Fibroblast of lung (primary cell): ENCODE measurements at regions not wholly inside any gene's neighbourhood (a gene's known extent, or its start where the extent isn't known, plus 50 kb on each side); places are given as distances from the start of the nearest gene placed in this dataset.

Experiments
- DNase-seq, 2 donors: peaks; one replicate each; pipeline versions ENCODE4 v3.0.0 to v3.0.0-alpha.2; 2010; ENCODE audit warnings: low read depth in 2 of 2
- H2AFZ ChIP-seq: 2 replicates; pipeline ENCODE4 v1.5.1; 2012; ENCODE audit warnings: low read length, control low read depth, inconsistent platforms
- H3K27ac ChIP-seq: 2 replicates; pipeline ENCODE4 v1.5.1; 2011; ENCODE audit warnings: low read length, control low read depth; ENCODE audit not compliant: insufficient read depth
- H3K27me3 ChIP-seq: 2 replicates; pipeline ENCODE4 v1.5.1; 2011; ENCODE audit warnings: mild to moderate bottlenecking, low read length; ENCODE audit not compliant: control insufficient read depth, insufficient read depth
- H3K36me3 ChIP-seq: 2 replicates; pipeline ENCODE4 v1.5.1; 2011; ENCODE audit warnings: low read length; ENCODE audit not compliant: control insufficient read depth, insufficient read depth
- H3K4me1 ChIP-seq: 2 replicates; pipeline ENCODE4 v1.5.1; 2011; ENCODE audit warnings: low read length; ENCODE audit not compliant: control insufficient read depth, insufficient read depth; ENCODE audit errors: extremely low read depth
- H3K4me2 ChIP-seq: 2 replicates; pipeline ENCODE4 v1.5.1; 2011; ENCODE audit warnings: low read length, control low read depth; ENCODE audit not compliant: insufficient read depth; ENCODE audit errors: extremely low read depth
- H3K4me3 ChIP-seq, 4 experiments: fragments of 200-600 bp in 1 of 4; sonication (generic) in 1 of 4; replicated peaks in 1 of 4; 2 replicates each; pipeline ENCODE4 v1.5.1; 2011 to 2016; ENCODE audit warnings: low read length in 4 of 4, low read depth in 3 of 4, mild to moderate bottlenecking in 3 of 4, control low read depth in 2 of 4, inconsistent platforms in 1 of 4, mixed read lengths in 1 of 4; ENCODE audit not compliant: insufficient read depth in 1 of 4; ENCODE audit errors: control extremely low read depth in 1 of 4
- H3K79me2 ChIP-seq: 2 replicates; pipeline ENCODE4 v1.5.1; 2012; ENCODE audit warnings: mild to moderate bottlenecking, low read length, inconsistent platforms; ENCODE audit not compliant: control insufficient read depth, insufficient read depth
- H3K9ac ChIP-seq: 2 replicates; pipeline ENCODE4 v1.5.1; 2011; ENCODE audit warnings: mild to moderate bottlenecking, low read length, control low read depth; ENCODE audit not compliant: insufficient read depth
- H3K9me3 ChIP-seq: 2 replicates; pipeline ENCODE4 v1.5.1; 2012; ENCODE audit warnings: low read depth, low read length; ENCODE audit not compliant: control insufficient read depth, insufficient read depth
- H4K20me1 ChIP-seq: 2 replicates; pipeline ENCODE4 v1.5.1; 2011; ENCODE audit warnings: low read length; ENCODE audit not compliant: control insufficient read depth, insufficient read depth; ENCODE audit errors: extremely low read depth
- EZH2 ChIP-seq: IDR thresholded peaks from 2 replicates; pipeline ENCODE4 v1.5.1; 2012; ENCODE audit warnings: low read length, control low read depth, mild to moderate bottlenecking; ENCODE audit errors: missing control alignments
- TF ChIP-seq, protein P1 (sequence below), 2 donors: IDR thresholded peaks in 1 of 2; conservative IDR thresholded peaks in 1 of 2; 1 replicate in 1 of 2; 2 replicates in 1 of 2; pipeline ENCODE4 v1.5.1; 2011 to 2012; ENCODE audit warnings: low read length in 2 of 2, control low read depth in 1 of 2, inconsistent platforms in 1 of 2, low read depth in 1 of 2, mild to moderate bottlenecking in 1 of 2

DNA sequence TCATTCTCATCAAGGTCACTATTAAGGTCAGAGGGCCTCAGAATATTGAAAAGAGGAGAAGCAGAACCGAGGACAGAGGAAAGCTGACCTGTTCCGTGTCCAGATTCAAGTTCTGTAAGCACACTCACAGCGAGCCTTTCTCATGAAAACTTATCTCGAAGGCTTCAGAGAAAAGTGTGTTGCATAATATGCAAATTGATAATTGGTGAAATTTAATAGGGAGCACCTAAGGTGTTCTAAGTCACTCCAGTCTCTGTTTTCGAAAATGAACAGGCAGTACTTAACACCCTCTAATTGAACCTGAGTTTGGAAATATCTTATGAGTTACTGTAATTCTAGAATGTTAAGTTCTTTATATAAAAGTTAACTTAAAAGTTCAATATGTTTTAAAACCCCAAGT, 181.2 kb upstream of the PDE10A start:
- Histone ChIP-seq H3K36me3 (no peaks in the 10 kb centered on the region), H3K27ac (no peak overlapping the region), H3K4me1 (no peaks in the 10 kb centered on the region), H3K9me3 (no peaks in the 10 kb centered on the region), H3K9ac (no peak overlapping the region), H3K4me2 (no peak overlapping the region), H4K20me1 (no peaks in the 10 kb centered on the region), H2AFZ (no peak overlapping the region), H3K4me3 (no peak overlapping the region), H3K79me2 (no peaks in the 10 kb centered on the region), H3K27me3 (no peaks in the 10 kb centered on the region)
- TF ChIP-seq EZH2, result no peak
- TF ChIP-seq, protein P1, sequence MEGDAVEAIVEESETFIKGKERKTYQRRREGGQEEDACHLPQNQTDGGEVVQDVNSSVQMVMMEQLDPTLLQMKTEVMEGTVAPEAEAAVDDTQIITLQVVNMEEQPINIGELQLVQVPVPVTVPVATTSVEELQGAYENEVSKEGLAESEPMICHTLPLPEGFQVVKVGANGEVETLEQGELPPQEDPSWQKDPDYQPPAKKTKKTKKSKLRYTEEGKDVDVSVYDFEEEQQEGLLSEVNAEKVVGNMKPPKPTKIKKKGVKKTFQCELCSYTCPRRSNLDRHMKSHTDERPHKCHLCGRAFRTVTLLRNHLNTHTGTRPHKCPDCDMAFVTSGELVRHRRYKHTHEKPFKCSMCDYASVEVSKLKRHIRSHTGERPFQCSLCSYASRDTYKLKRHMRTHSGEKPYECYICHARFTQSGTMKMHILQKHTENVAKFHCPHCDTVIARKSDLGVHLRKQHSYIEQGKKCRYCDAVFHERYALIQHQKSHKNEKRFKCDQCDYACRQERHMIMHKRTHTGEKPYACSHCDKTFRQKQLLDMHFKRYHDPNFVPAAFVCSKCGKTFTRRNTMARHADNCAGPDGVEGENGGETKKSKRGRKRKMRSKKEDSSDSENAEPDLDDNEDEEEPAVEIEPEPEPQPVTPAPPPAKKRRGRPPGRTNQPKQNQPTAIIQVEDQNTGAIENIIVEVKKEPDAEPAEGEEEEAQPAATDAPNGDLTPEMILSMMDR (conservative IDR thresholded peaks at IDR 0.05 in 1 of 2, IDR thresholded peaks at IDR 0.05 in 1 of 2; ENCODE audit: low read depth in 1 of 2, low read length in 2 of 2), result no peak
- no peak for DNase-seq

DNA sequence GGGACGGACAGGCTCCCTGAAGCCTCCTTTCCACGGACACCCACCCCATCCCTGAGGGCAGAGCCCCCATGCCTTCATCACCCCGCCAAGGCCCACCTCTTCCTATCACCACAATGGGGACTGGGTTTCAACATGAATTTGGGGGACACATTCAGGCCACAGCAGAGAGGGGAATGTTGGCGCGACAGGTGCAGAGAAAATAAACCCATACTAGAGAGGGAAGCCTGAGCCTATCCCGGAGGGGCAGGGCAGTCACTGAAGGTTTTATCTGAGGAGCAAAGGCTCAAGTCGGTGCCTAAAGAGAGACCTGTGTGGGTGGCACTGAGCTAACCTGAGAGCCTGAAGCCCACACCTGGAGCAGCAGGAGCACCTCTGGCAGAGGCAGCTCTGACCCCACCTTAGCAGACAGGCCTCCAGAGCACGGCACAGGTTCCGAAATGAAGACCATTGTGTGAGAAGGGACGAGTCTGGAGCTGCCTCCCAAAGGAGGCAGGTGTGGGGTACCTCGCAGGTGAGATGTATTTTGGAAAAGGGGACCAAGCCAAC, 180.6 kb upstream of the PDE10A start:
- no peaks in the 10 kb centered on the region for H3K9me3 ChIP-seq
- no peak overlapping the region for H3K27ac ChIP-seq
- no peak overlapping the region for H2AFZ ChIP-seq
- H3K79me2 ChIP-seq, result no peaks in the 10 kb centered on the region
- no peak overlapping the region for H3K4me2 ChIP-seq
- H3K4me1 ChIP-seq, result no peaks in the 10 kb centered on the region
- no peak for DNase-seq
- H3K27me3 ChIP-seq, result no peaks in the 10 kb centered on the region
- no peaks in the 10 kb centered on the region for H4K20me1 ChIP-seq
- TF ChIP-seq, protein P1 (conservative IDR thresholded peaks at IDR 0.05 in 1 of 2, IDR thresholded peaks at IDR 0.05 in 1 of 2; ENCODE audit: low read depth in 1 of 2, low read length in 2 of 2), result no peak
- no peak for TF ChIP-seq EZH2
- no peak overlapping the region for H3K9ac ChIP-seq
- no peaks in the 10 kb centered on the region for H3K36me3 ChIP-seq
- H3K4me3 ChIP-seq, result no peak overlapping the region

DNA sequence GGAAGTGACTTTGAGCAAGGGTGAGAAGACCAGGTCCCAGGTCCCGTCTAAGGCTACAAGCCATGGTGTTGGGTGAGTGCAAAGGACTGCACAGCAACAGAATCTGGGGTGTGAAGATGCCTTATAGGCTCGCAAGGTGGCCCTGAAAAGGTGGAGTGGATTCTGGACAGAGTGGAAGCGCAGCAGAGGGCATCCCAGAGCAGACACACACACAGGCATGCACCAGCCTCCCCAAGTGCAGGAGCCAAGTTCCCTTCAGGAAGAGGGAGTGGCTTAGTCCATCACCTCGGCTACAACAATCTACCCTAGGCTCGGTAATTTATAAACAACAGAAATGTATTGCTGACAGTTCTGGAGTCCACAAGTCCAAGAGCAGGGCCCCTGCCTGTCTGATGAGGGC, 180.1 kb upstream of the PDE10A start:
- Histone ChIP-seq H3K36me3 (no peaks in the 10 kb centered on the region), H4K20me1 (no peaks in the 10 kb centered on the region), H3K9ac (no peak overlapping the region), H3K4me1 (no peaks in the 10 kb centered on the region), H3K27ac (no peak overlapping the region), H3K79me2 (no peaks in the 10 kb centered on the region), H3K4me3 (no peak overlapping the region), H3K4me2 (no peak overlapping the region), H2AFZ (no peak overlapping the region), H3K9me3 (no peaks in the 10 kb centered on the region), H3K27me3 (no peaks in the 10 kb centered on the region)
- DNase-seq, result no peak
- TF ChIP-seq, protein P1 (conservative IDR thresholded peaks at IDR 0.05 in 1 of 2, IDR thresholded peaks at IDR 0.05 in 1 of 2; ENCODE audit: low read depth in 1 of 2, low read length in 2 of 2), result no peak
- no peak for TF ChIP-seq EZH2
